NCI-H526 (cell line): ENCODE measurements at regions not wholly inside any gene's neighbourhood (a gene's known extent, or its start where the extent isn't known, plus 50 kb on each side); places are given as distances from the start of the nearest gene placed in this dataset.
"Not testable (repeated sequence)": the region's sequence is repeated elsewhere in the genome, so short reads cannot be mapped to it uniquely, and the experiment has no call there.

Source experiments
- DNase-seq, 2 experiments: peaks; one replicate each; lab custom pipeline; 2025; lab: John Stamatoyannopoulos, UW

- not testable (repeated sequence) for DNase-seq
Measured at GRCh38 chr15:30841639-30842038, 62.1 kb upstream of the FAN1 start.

DNA sequence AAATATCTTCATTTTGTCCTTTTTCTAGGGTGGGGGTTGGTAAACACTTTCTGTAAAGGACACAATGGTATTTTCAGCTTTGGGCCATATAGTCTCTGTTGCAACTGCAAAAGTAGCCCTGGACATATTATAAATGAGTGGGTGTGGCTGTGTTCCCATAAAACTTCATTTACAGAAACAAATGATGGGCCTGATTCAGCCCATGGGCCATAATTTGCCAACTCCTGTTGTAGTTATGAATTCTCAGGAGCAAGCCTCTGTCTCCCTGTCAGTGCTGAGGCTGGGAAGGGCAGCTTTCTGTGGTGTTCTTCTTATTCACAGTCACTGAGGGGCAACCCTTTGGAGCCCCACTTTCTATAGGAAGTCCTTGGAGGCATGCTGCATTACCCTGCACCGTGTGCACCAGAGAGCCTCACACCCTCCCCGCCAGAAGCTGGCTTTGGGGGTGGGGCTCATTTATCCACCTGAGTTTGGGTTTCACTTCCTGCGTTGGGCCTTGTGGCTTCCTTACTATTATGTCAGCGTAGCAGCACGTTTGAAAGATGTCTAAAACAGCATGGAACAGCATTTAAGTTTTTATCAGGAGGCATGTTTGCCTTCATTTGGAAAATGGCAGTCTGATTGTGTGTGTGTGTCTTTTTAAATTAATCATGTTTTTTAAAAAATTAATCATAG lies 60.8 kb upstream of the FAN1 start:
- DNase-seq: not testable (repeated sequence)

DNA sequence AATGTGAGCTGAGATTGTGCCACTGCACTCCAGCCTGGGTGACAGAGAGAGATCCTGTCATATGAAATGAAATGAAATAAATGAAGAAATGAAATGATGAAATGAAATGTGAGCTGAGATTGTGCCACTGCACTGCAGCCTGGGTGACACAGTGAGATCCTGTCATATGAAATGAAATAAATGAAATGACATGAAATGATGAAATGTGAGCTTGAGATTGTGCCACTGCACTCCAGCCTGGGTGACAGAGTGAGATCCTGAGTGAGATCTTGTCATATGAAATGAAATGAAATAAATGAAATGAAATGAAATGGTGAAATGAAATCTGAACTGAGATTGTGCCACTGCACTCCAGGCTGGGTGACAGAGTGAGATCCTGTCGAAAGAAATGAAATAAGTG lies 58.2 kb upstream of the FAN1 start:
- not testable (repeated sequence) for DNase-seq
